HCT116 (cell line): ENCODE measurements at regions not wholly inside any gene's neighbourhood (a gene's known extent, or its start where the extent isn't known, plus 50 kb on each side); places are given as distances from the start of the nearest gene placed in this dataset.

Source experiments
- ATAC-seq: fragments of 200-7000 bp; cut with Tn5 transposase; 2 replicates; pipeline ENCODE4 v1.9.1; 2020; ENCODE audit warnings: mild to moderate bottlenecking, moderate library complexity
- BruUV-seq: library from RNA; stranded (reverse); fragments of 400-500 nt; replicated peaks from 2 replicates; lab custom pipeline; 2021; lab: Mats Ljungman, UMichigan
- CTCF ChIA-PET: fragments of 300-600 bp; sonication (Branson Sonifier 250); formaldehyde crosslinking; loops from one replicate; lab custom pipeline; 2021; ENCODE audit warnings: antibody characterized with exemption; lab: Charles Lee
- POLR2A ChIA-PET: fragments of 300-600, 350-600 bp; sonication (Branson Sonifier 250); formaldehyde crosslinking; loops from one replicate; lab custom pipeline; 2021; ENCODE audit warnings: antibody characterized with exemption; lab: Charles Lee
- RAD21 ChIA-PET, 2 experiments: fragments of 300-600 bp; sonication (Branson Sonifier 250); formaldehyde crosslinking; loops; one replicate each; lab custom pipeline; 2023; ENCODE audit warnings: low total read pairs in 2 of 2; ENCODE audit not compliant: uncharacterized antibody in 2 of 2, unreplicated experiment in 2 of 2, low non-redundant PET in 1 of 2; lab: Charles Lee
- DNase-seq: peaks from one replicate; pipeline ENCODE4 v3.0.0-alpha.2; 2010; ENCODE audit warnings: low read depth, low spot score
- H2AFZ ChIP-seq: fragments of 200-600 bp; shearing (Covaris generic), sonication (generic); 2 replicates; pipeline ENCODE4 v1.6.1; 2017; ENCODE audit warnings: low read depth, mixed run types, mixed read lengths, antibody characterized with exemption, low read length; ENCODE audit not compliant: poor library complexity, severe bottlenecking
- H3K27ac ChIP-seq: 2 replicates; pipeline ENCODE4 v1.5.1; 2012; ENCODE audit warnings: low read depth, low read length
- H3K27me3 ChIP-seq: fragments of 200-600 bp; sonication (generic); 2 replicates; pipeline ENCODE4 v1.6.1; 2016; ENCODE audit warnings: mixed run types, low read length, mixed read lengths; ENCODE audit not compliant: insufficient read depth
- H3K36me3 ChIP-seq, 2 experiments: fragments of 200-500 bp in 1 of 2; fragments of 200-600 bp in 1 of 2; sonication (Bioruptor generic) in 1 of 2; sonication (generic) in 1 of 2; 2 replicates each; pipeline versions ENCODE4 v1.5.1 to v1.6.1; 2014 to 2016; ENCODE audit warnings: low read length in 2 of 2, inconsistent platforms in 1 of 2, mixed read lengths in 1 of 2, mixed run types in 1 of 2; ENCODE audit not compliant: insufficient read depth in 2 of 2, control insufficient read depth in 1 of 2
- H3K4me1 ChIP-seq, 2 experiments: fragments of 200-600 bp in 1 of 2; sonication (generic) in 1 of 2; 2 replicates each; pipeline versions ENCODE4 v1.5.1 to v1.6.1; 2012 to 2017; ENCODE audit warnings: low read length in 2 of 2, inconsistent platforms in 1 of 2, mild to moderate bottlenecking in 1 of 2, mixed read lengths in 1 of 2, mixed run types in 1 of 2, moderate library complexity in 1 of 2; ENCODE audit not compliant: insufficient read depth in 2 of 2, control insufficient read depth in 1 of 2
- H3K4me2 ChIP-seq: fragments of 200-600 bp; sonication (generic); 2 replicates; pipeline ENCODE4 v1.6.1; 2017; ENCODE audit warnings: mixed run types, low read length, mixed read lengths
- H3K4me3 ChIP-seq, 2 experiments: fragments of 200-600 bp in 1 of 2; sonication (generic) in 1 of 2; replicated peaks in 1 of 2; 2 replicates each; pipeline ENCODE4 v1.5.1; 2011 to 2016; ENCODE audit warnings: low read length in 2 of 2, control low read depth in 1 of 2, low read depth in 1 of 2, mild to moderate bottlenecking in 1 of 2, mixed read lengths in 1 of 2, mixed run types in 1 of 2
- H3K79me2 ChIP-seq: fragments of 200-600 bp; sonication (generic); 2 replicates; pipeline ENCODE4 v1.6.1; 2017; ENCODE audit warnings: mild to moderate bottlenecking, mixed run types, low read length, moderate library complexity, mixed read lengths; ENCODE audit not compliant: insufficient read depth
- H3K9ac ChIP-seq: fragments of 200-600 bp; sonication (generic); 2 replicates; pipeline ENCODE4 v1.6.1; 2016; ENCODE audit warnings: low read length, mixed read lengths
- H3K9me2 ChIP-seq: fragments of 200-600 bp; sonication (generic), shearing (Covaris generic); 2 replicates; pipeline ENCODE4 v1.6.1; 2017; ENCODE audit warnings: mixed run types, mild to moderate bottlenecking, moderate library complexity; ENCODE audit not compliant: insufficient read depth
- H3K9me3 ChIP-seq, 2 experiments: fragments of 200-500 bp in 1 of 2; fragments of 200-600 bp in 1 of 2; sonication (Bioruptor generic) in 1 of 2; sonication (generic) in 1 of 2; 2 replicates each; pipeline ENCODE4 v1.6.1; 2014 to 2017; ENCODE audit warnings: low read length in 2 of 2, mixed read lengths in 2 of 2, inconsistent platforms in 1 of 2, low read depth in 1 of 2, mild to moderate bottlenecking in 1 of 2, mixed run types in 1 of 2, moderate library complexity in 1 of 2; ENCODE audit not compliant: control insufficient read depth in 1 of 2, insufficient read depth in 1 of 2
- H4K20me1 ChIP-seq: fragments of 200-600 bp; sonication (generic), shearing (Covaris generic); 2 replicates; pipeline ENCODE4 v1.6.1; 2017; ENCODE audit warnings: mixed run types, mild to moderate bottlenecking, moderate library complexity; ENCODE audit not compliant: insufficient read depth
- CBX3 ChIP-seq: IDR thresholded peaks from 2 replicates; pipeline ENCODE4 v1.6.1; 2012; ENCODE audit warnings: low read depth
- EGR1 ChIP-seq: IDR thresholded peaks from 2 replicates; pipeline ENCODE4 v1.6.1; 2012; ENCODE audit warnings: low read depth
- EZH2phosphoT487 ChIP-seq: fragments of 200-600 bp; IDR thresholded peaks from 2 replicates; pipeline ENCODE4 v1.6.1; 2018; ENCODE audit warnings: antibody characterized with exemption, borderline replicate concordance
- JUND ChIP-seq: IDR thresholded peaks from 2 replicates; pipeline ENCODE4 v1.6.1; 2012
- MAX ChIP-seq: IDR thresholded peaks from 2 replicates; pipeline ENCODE4 v1.6.1; 2012
- POLR2A ChIP-seq: IDR thresholded peaks from 2 replicates; pipeline ENCODE4 v1.7.0; 2011; ENCODE audit warnings: borderline replicate concordance; ENCODE audit not compliant: insufficient read depth, insufficient read length; ENCODE audit errors: extremely low read depth
- REST ChIP-seq: IDR thresholded peaks from 2 replicates; pipeline ENCODE4 v1.6.1; 2012; ENCODE audit warnings: low read depth
- ZFX ChIP-seq: fragments of 450-650 bp; IDR thresholded peaks from 2 replicates; pipeline ENCODE4 v1.6.1; 2017
- intact Hi-C: fragments of 100-400 bp; cut with micrococcal nuclease; formaldehyde crosslinking; loops from 2 replicates; pipeline ENCODE4 v1.10.0; 2022

GRCh38 chr4:28435314-28435713, 1574.7 kb downstream of the STIM2 start:
- intact Hi-C loops = loop anchor here (5.0 kb wide), 1 partner anchor 547 kb away; no protein-coding TSS in a partner anchor
- H3K4me3 ChIP-seq = no peak overlapping the region
- H2AFZ ChIP-seq = no peak overlapping the region

More at GRCh38 chr4:28435314-28435713, 1574.7 kb downstream of the STIM2 start:
- H4K20me1 ChIP-seq = no peaks in the 10 kb centered on the region
- no peaks in the 10 kb centered on the region for H3K27me3 ChIP-seq
- DNase-seq = no peak
- H3K4me2 ChIP-seq = no peak overlapping the region
- peaks cover 0 to 6% of the 10 kb centered on the region in 2 experiments; a peak in 1 of 4 replicates for H3K4me1 ChIP-seq
- no peaks in the 10 kb centered on the region for H3K36me3 ChIP-seq
- no TSS peak for BruUV-seq
- no peak overlapping the region for H3K27ac ChIP-seq
- H3K9ac ChIP-seq = no peak overlapping the region
- TF ChIP-seq POLR2A = no peak
- no peak for TF ChIP-seq JUND
- no peak for TF ChIP-seq REST
- TF ChIP-seq CBX3 = no peak
- no peak for TF ChIP-seq ZFX
- TF ChIP-seq EGR1 = no peak
- no peak for TF ChIP-seq EZH2phosphoT487
- no peak for TF ChIP-seq MAX
- ChIA-PET POLR2A (no interaction called here), RAD21 (no interaction called here), CTCF (no interaction called here)
- H3K9me2 ChIP-seq = no peaks in the 10 kb centered on the region
- ATAC-seq = no peak
- no peaks in the 10 kb centered on the region for H3K79me2 ChIP-seq
- no peaks in the 10 kb centered on the region for H3K9me3 ChIP-seq
